ENCODE measurements at regions not wholly inside any gene's neighbourhood (a gene's known extent, or its start where the extent isn't known, plus 50 kb on each side); places are given as distances from the start of the nearest gene placed in this dataset.

DNA sequence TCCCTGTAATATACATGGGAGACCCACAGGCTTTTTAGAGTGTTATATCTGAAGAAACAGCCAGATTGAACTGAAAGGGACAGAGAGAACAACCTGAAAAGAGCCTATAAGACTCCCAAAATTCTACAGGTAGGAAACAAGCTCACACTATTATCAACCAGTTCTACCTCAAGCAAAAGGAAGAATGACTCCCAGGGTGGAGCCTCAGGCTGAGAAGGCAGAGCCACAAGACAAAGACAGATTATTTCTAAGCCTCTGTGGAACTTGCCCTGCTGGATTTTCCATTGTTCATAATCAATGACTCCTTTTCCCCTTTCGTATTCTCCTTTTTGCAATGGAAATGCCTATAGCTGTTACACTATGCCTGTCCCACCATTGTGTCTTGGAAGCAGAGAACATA lies 95.1 kb upstream of the LMCD1 start:
- TF ChIP-seq, protein P1, sequence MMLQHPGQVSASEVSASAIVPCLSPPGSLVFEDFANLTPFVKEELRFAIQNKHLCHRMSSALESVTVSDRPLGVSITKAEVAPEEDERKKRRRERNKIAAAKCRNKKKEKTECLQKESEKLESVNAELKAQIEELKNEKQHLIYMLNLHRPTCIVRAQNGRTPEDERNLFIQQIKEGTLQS (IDR thresholded peaks at IDR 0.05) = no peak
- no peak for TF ChIP-seq MAX (IDR thresholded peaks at IDR 0.05)
- TF ChIP-seq REST (IDR thresholded peaks at IDR 0.05) = no peak
- no peak for TF ChIP-seq EGR1 (IDR thresholded peaks at IDR 0.05; ENCODE audit: low read depth in 2 of 2)
- TF ChIP-seq, protein P2, sequence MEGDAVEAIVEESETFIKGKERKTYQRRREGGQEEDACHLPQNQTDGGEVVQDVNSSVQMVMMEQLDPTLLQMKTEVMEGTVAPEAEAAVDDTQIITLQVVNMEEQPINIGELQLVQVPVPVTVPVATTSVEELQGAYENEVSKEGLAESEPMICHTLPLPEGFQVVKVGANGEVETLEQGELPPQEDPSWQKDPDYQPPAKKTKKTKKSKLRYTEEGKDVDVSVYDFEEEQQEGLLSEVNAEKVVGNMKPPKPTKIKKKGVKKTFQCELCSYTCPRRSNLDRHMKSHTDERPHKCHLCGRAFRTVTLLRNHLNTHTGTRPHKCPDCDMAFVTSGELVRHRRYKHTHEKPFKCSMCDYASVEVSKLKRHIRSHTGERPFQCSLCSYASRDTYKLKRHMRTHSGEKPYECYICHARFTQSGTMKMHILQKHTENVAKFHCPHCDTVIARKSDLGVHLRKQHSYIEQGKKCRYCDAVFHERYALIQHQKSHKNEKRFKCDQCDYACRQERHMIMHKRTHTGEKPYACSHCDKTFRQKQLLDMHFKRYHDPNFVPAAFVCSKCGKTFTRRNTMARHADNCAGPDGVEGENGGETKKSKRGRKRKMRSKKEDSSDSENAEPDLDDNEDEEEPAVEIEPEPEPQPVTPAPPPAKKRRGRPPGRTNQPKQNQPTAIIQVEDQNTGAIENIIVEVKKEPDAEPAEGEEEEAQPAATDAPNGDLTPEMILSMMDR (IDR thresholded peaks at IDR 0.05; ENCODE audit: low read depth, low read length, missing input control) = no peak
- no peak for TF ChIP-seq YY1 (IDR thresholded peaks at IDR 0.05)
